Stomach (tissue), 8 donors: ENCODE measurements at regions not wholly inside any gene's neighbourhood (a gene's known extent, or its start where the extent isn't known, plus 50 kb on each side); places are given as distances from the start of the nearest gene placed in this dataset.
"Not testable (repeated sequence)": the region's sequence is repeated elsewhere in the genome, so short reads cannot be mapped to it uniquely, and the experiment has no call there.

ENCODE experiments used
- DNase-seq, 2 donors: peaks; one replicate each; pipeline versions ENCODE4 v3.0.0 to v3.0.0-alpha.2; 2013 to 2019
- H3K27ac ChIP-seq, 5 donors: fragments of 200-600 bp in 4 of 5; sonication (generic) in 4 of 5; one replicate each; pipeline ENCODE4 v1.5.1; 2013 to 2019; ENCODE audit warnings: mild to moderate bottlenecking in 1 of 5, moderate library complexity in 1 of 5
- H3K27me3 ChIP-seq, 3 donors: fragments of 200-600 bp; sonication (generic); one replicate each; pipeline ENCODE4 v1.5.1; 2017 to 2019; ENCODE audit warnings: mixed run types in 1 of 3
- H3K36me3 ChIP-seq, 4 donors: fragments of 200-600 bp; sonication (generic); 1 replicate in 3 of 4; 2 replicates in 1 of 4; pipeline ENCODE4 v1.5.1; 2016 to 2019
- H3K4me1 ChIP-seq, 4 donors: fragments of 200-600 bp; sonication (generic); one replicate each; pipeline ENCODE4 v1.5.1; 2016 to 2019
- H3K4me3 ChIP-seq, 4 donors: fragments of 200-600 bp; sonication (generic) in 3 of 4; one replicate each; pipeline ENCODE4 v1.5.1; 2016 to 2019; ENCODE audit warnings: mild to moderate bottlenecking in 1 of 4
- H3K9me3 ChIP-seq, 4 donors: fragments of 200-600 bp; sonication (generic); one replicate each; pipeline ENCODE4 v1.5.1; 2016 to 2019
- EP300 ChIP-seq: sonication (generic); formaldehyde crosslinking; IDR thresholded peaks from one replicate; pipeline ENCODE4 v1.6.1; 2017; ENCODE audit warnings: antibody characterized with exemption
- POLR2A ChIP-seq, 4 donors: fragments of 450-650 bp; IDR thresholded peaks; one replicate each; pipeline ENCODE4 v1.6.1; 2016; ENCODE audit warnings: antibody characterized with exemption in 4 of 4, control low read depth in 2 of 4, mild to moderate bottlenecking in 1 of 4, moderate library complexity in 1 of 4
- POLR2AphosphoS5 ChIP-seq, 3 donors: sonication (generic); formaldehyde crosslinking; IDR thresholded peaks; one replicate each; pipeline ENCODE4 v1.6.1; 2016; ENCODE audit warnings: antibody characterized with exemption in 3 of 3
- WGBS, 5 donors: extraction: QIAGEN DNeasy Blood & Tissue Kit in 3 of 5; methylation state at CpG; one replicate each; pipeline versions ENCODE4 v1.1.5 to v1.1.7; 2013 to 2018; 5-methylcytosine and 5-hydroxymethylcytosine counted together
- intact Hi-C: fragments of 100-400 bp; cut with DNase I; formaldehyde crosslinking; loops from one replicate; pipeline ENCODE4 v1.15.1; 2023; ENCODE audit warnings: low total_unique reads
- TF ChIP-seq, protein P1 (sequence below), 7 experiments: fragments of 450-650 bp in 4 of 7; fragments of 200-600 bp in 3 of 7; sonication (generic) in 3 of 7; IDR thresholded peaks; one replicate each; pipeline ENCODE4 v1.5.1; 2016 to 2019; ENCODE audit warnings: antibody characterized with exemption in 7 of 7, control low read depth in 2 of 7, mild to moderate bottlenecking in 1 of 7
- donor health status: healthy with polysubstance abuse.
- donor health status: Bipolar disorder and iron deficiency.
- donor health status: healthy.

DNA sequence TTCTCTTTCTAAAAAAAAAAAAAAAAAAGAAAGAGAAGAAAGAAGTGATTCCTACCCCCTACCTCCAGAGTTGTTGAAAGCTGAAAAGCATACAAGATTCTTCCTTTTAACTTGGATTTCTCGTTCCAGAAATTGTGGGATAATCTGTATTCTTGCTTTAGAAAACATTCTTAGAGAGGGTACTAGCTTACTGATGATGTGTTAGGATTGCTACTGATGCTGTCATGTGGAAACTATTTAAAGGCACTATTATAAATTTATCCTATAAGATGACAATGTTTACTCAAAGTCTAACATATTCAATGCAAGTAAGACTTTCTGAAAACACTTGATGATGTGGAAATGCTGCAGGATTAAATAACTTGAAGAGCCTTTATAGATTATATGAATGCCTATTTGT, 204.0 kb upstream of the PUDP start:
- H3K36me3 ChIP-seq = peaks cover 0 to 19% (median 3%) of the 10 kb centered on the region in 4 donors
- no peak for DNase-seq
- no peaks in the 10 kb centered on the region for H3K9me3 ChIP-seq
- TF ChIP-seq POLR2AphosphoS5 (IDR thresholded peaks at IDR 0.05) (no peak), POLR2A (IDR thresholded peaks at IDR 0.05) (no peak), EP300 (no peak)
- TF ChIP-seq, protein P1, sequence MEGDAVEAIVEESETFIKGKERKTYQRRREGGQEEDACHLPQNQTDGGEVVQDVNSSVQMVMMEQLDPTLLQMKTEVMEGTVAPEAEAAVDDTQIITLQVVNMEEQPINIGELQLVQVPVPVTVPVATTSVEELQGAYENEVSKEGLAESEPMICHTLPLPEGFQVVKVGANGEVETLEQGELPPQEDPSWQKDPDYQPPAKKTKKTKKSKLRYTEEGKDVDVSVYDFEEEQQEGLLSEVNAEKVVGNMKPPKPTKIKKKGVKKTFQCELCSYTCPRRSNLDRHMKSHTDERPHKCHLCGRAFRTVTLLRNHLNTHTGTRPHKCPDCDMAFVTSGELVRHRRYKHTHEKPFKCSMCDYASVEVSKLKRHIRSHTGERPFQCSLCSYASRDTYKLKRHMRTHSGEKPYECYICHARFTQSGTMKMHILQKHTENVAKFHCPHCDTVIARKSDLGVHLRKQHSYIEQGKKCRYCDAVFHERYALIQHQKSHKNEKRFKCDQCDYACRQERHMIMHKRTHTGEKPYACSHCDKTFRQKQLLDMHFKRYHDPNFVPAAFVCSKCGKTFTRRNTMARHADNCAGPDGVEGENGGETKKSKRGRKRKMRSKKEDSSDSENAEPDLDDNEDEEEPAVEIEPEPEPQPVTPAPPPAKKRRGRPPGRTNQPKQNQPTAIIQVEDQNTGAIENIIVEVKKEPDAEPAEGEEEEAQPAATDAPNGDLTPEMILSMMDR (IDR thresholded peaks at IDR 0.05) = no peak
- no peak overlapping the region for H3K4me3 ChIP-seq
- H3K27me3 ChIP-seq = no peaks in the 10 kb centered on the region
- no peaks in the 10 kb centered on the region for H3K4me1 ChIP-seq
- no peak overlapping the region for H3K27ac ChIP-seq
- intact Hi-C loops = no loop called here
- 67 to 86% (median 72%) methylated on average over 1 of the region's 1 CpG for WGBS, 5 donors

DNA sequence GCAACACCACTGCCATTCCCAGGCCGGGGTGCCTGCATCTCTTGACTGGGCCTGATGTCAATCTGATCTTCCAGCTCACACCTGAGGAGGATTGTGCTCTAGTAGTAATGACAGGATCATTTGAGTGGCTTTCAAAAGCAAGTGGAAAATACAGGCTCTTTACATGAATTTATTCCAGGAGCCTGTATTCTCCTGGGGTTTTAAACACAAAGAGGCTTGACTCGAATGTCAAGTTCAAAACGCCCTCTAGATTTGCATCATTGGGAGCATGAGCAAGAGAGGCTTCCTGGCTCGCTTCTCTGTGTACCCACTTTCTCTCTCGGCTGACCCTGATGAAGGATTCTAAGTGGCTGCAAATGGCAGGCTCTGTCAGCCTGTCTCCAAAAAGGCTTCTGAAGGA, 199.5 kb upstream of the PUDP start:
- H3K4me3 ChIP-seq = no peak overlapping the region
- no peak overlapping the region for H3K27ac ChIP-seq
- H3K4me1 ChIP-seq = no peaks in the 10 kb centered on the region
- peaks cover 0 to 19% (median 3%) of the 10 kb centered on the region in 4 donors for H3K36me3 ChIP-seq
- DNase-seq = no peak
- TF ChIP-seq POLR2A (IDR thresholded peaks at IDR 0.05) (no peak), POLR2AphosphoS5 (IDR thresholded peaks at IDR 0.05) (no peak), EP300 (no peak)
- TF ChIP-seq, protein P1 (IDR thresholded peaks at IDR 0.05) = no peak
- intact Hi-C loops = no loop called here
- 80 to 92% (median 86%) methylated on average over 5 of the region's 5 CpGs for WGBS, 5 donors
- H3K9me3 ChIP-seq = no peaks in the 10 kb centered on the region
- H3K27me3 ChIP-seq = no peaks in the 10 kb centered on the region

DNA sequence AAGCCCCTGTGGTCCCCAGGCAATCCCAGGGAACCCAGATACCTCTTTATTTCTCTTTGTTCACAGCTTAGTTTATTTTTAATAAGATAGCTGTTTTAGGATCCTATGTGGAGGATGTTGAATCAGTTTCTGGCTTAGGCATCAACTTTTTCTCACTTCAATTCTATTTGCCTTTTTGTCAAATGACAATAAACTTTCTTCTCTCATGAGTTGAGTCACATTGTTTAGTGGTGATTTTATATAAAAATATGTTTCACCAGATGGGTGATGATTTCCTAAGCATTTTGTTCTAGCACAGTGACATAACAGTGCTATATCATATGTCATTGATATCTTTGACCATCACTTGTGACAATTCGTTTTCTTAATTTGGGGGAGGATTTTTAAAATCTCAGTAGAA, 198.1 kb upstream of the PUDP start:
- no peak for DNase-seq
- peaks cover 0 to 14% (median 3%) of the 10 kb centered on the region in 4 donors for H3K36me3 ChIP-seq
- WGBS, 5 donors = 92 to 100% (median 96%) methylated on average over 1 of the region's 1 CpG
- no peaks in the 10 kb centered on the region for H3K27me3 ChIP-seq
- H3K27ac ChIP-seq = no peak overlapping the region
- no peaks in the 10 kb centered on the region for H3K9me3 ChIP-seq
- TF ChIP-seq, protein P1 (IDR thresholded peaks at IDR 0.05) = no peak
- TF ChIP-seq POLR2AphosphoS5 (IDR thresholded peaks at IDR 0.05) = no peak
- no peak for TF ChIP-seq EP300
- TF ChIP-seq POLR2A (IDR thresholded peaks at IDR 0.05) = no peak
- intact Hi-C loops = no loop called here
- no peaks in the 10 kb centered on the region for H3K4me1 ChIP-seq
- H3K4me3 ChIP-seq = no peak overlapping the region

DNA sequence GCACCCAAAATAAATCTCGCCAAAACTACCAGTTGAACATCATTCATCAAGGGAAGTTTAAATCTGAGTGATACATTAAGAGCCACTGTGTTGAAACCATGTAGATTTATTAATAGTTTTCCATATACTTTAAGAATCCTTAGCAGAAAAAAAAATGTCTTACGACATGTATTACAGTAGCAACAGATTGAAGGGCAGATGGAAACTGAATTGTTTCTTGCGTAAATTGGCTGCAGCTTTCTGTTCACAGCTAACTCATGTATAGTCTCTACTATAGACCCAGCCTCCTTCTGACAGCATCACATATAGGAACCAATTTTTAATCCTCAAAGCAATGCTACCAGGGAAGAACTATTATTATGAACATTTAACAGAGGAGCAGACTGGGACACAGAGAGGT, 195.2 kb upstream of the PUDP start:
- TF ChIP-seq POLR2A (IDR thresholded peaks at IDR 0.05) (no peak), EP300 (no peak), POLR2AphosphoS5 (IDR thresholded peaks at IDR 0.05) (no peak)
- TF ChIP-seq, protein P1 (IDR thresholded peaks at IDR 0.05) = no peak
- Histone ChIP-seq H3K9me3 (no peaks in the 10 kb centered on the region), H3K27me3 (no peaks in the 10 kb centered on the region), H3K4me1 (no peaks in the 10 kb centered on the region), H3K36me3 (no peaks in the 10 kb centered on the region), H3K27ac (no peak overlapping the region), H3K4me3 (no peak overlapping the region)
- WGBS, 5 donors = 91 to 96% (median 94%) methylated on average over 3 of the region's 3 CpGs
- no peak for DNase-seq
- intact Hi-C loops = no loop called here

DNA sequence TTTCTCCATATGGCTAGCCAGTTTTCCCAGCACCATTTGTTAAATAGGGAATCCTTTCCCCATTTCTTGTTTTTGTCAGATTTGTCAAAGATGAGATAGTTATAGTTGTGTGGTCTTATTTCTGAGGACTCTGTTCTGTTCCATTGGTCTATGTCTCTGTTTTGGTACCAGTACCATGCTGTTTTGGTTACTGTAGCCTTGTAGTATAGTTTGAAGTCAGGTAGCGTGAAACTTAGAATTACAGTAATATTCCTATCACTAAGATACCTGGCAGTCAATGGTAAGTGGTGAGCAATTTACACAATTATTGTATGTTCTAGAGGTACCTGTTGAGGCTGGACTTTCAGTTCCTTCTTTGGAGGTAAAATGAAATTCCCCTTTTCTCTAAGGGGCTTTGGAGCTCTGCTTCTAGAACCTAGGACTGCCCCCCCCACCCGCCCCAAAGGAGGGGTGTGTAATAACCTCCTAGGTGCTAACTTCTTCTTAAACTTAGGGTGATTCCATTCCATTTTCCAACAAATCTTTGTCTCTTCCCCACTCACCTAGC, 187.9 kb upstream of the PUDP start:
- H3K36me3 ChIP-seq = peaks cover 0 to 18% (median 12%) of the 10 kb centered on the region in 4 donors
- H3K4me1 ChIP-seq, H3K27ac ChIP-seq, H3K27me3 ChIP-seq, intact Hi-C loops, DNase-seq, H3K4me3 ChIP-seq, H3K9me3 ChIP-seq: not testable (repeated sequence)
- 81 to 100% (median 91%) methylated on average over 2 of the region's 2 CpGs for WGBS, 5 donors
